ENCODE measurements at regions not wholly inside any gene's neighbourhood (a gene's known extent, or its start where the extent isn't known, plus 50 kb on each side); places are given as distances from the start of the nearest gene placed in this dataset.

DNA sequence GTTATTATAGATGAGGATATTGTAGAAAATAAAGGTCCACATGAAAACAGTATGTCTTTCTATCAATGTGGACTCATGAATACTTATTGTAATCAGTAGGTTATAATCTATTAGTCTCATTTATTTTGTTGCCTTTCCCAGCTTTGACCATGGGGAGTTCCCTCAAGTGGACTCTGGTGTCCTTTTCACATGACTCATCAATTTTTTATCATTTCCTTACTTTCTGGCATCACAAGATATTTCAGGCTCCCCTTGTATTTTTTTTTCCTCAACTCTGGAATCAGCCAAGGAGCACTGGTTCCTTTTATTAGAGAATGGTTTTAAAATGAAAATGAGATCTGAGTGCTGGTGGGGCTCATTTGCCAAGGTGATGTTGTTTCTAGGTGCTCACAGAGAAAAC, 63.4 kb upstream of the DIAPH3 start:
- Histone ChIP-seq H3K18ac (ENCODE audit: low read length) (no peak overlapping the region), H2BK5ac (ENCODE audit: low read depth, low read length, poor library complexity) (no peak overlapping the region), H3K9ac (ENCODE audit: low read length) (no peak overlapping the region), H3K36me3 (ENCODE audit: control insufficient read depth in 1 of 2, insufficient read depth in 2 of 2, low read length in 2 of 2) (no peaks in the 10 kb centered on the region), H3K4ac (ENCODE audit: low read depth, low read length) (no peak overlapping the region), H2AFZ (ENCODE audit: insufficient read depth, low read length, poor library complexity) (no peak overlapping the region), H3K14ac (ENCODE audit: low read length) (no peak overlapping the region), H3K4me2 (ENCODE audit: low read length) (no peak overlapping the region), H3K79me1 (ENCODE audit: low read length) (peaks cover 1% of the 10 kb centered on the region), H3K9me3 (ENCODE audit: insufficient read depth, low read depth, low read length) (no peaks in the 10 kb centered on the region), H3K4me1 (ENCODE audit: control insufficient read depth in 1 of 2, insufficient read depth in 2 of 2, low read length in 2 of 2) (peaks cover 0 to 2% of the 10 kb centered on the region in 2 experiments), H3K4me3 (ENCODE audit: low read depth, low read length) (no peak overlapping the region), H3K27ac (ENCODE audit: low read depth, low read length) (no peak overlapping the region), H3K27me3 (ENCODE audit: insufficient read depth, low read length) (peaks cover 2% of the 10 kb centered on the region), H2BK12ac (ENCODE audit: low read length) (no peak overlapping the region), H4K8ac (ENCODE audit: low read depth, low read length) (no peak overlapping the region), H2AK5ac (ENCODE audit: low read length) (no peak overlapping the region), H4K91ac (ENCODE audit: low read depth, low read length) (no peak overlapping the region), H3K23ac (ENCODE audit: low read length) (no peak overlapping the region), H3K79me2 (ENCODE audit: control insufficient read depth, insufficient read depth, low read length, poor library complexity) (no peaks in the 10 kb centered on the region), H2BK120ac (ENCODE audit: insufficient read depth, low read length, poor library complexity) (no peak overlapping the region), H4K12ac (ENCODE audit: low read depth, low read length) (no peak overlapping the region)
- DNase-seq, result no peak

DNA sequence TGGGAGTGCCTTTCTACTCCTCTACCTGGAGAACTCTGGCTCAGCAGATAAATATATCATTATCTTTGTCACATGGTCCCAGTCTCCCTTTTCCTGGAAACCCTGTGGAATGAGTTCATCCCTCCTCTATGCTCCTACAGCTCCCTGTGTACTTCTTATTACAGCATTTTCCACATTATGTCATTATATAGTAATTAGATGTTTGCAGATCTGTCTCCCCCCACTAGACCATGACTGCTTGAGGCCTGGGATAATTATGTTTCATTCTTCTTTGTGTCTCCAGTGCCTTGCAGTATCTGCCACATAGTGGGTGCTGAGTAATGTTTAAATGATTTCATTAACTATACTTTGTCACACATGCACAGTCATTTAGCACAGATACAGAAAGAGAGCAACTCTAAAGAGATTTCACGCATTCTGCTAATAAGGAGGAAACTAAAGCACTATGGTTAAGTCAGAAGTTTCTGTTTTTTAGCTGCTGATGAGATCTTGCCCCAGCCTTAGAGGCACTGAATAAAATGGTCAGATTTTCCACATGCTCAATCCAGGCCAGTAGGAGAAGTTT, 66.1 kb upstream of the DIAPH3 start:
- Histone ChIP-seq H3K79me1 (ENCODE audit: low read length) (peaks cover 1% of the 10 kb centered on the region), H4K91ac (ENCODE audit: low read depth, low read length) (no peak overlapping the region), H3K4ac (ENCODE audit: low read depth, low read length) (no peak overlapping the region), H3K9me3 (ENCODE audit: insufficient read depth, low read depth, low read length) (no peaks in the 10 kb centered on the region), H3K14ac (ENCODE audit: low read length) (no peak overlapping the region), H3K9ac (ENCODE audit: low read length) (no peak overlapping the region), H3K4me2 (ENCODE audit: low read length) (peak overlapping the region; percentile 9), H3K4me1 (ENCODE audit: control insufficient read depth in 1 of 2, insufficient read depth in 2 of 2, low read length in 2 of 2) (peaks cover 0 to 2% of the 10 kb centered on the region in 2 experiments), H2AFZ (ENCODE audit: insufficient read depth, low read length, poor library complexity) (no peak overlapping the region), H2BK12ac (ENCODE audit: low read length) (no peak overlapping the region), H3K18ac (ENCODE audit: low read length) (no peak overlapping the region), H3K36me3 (ENCODE audit: control insufficient read depth in 1 of 2, insufficient read depth in 2 of 2, low read length in 2 of 2) (no peaks in the 10 kb centered on the region), H2AK5ac (ENCODE audit: low read length) (no peak overlapping the region), H3K27ac (ENCODE audit: low read depth, low read length) (peak overlapping the region; percentile 26), H4K8ac (ENCODE audit: low read depth, low read length) (no peak overlapping the region), H2BK5ac (ENCODE audit: low read depth, low read length, poor library complexity) (no peak overlapping the region), H3K27me3 (ENCODE audit: insufficient read depth, low read length) (peaks cover under 1% of the 10 kb centered on the region), H3K79me2 (ENCODE audit: control insufficient read depth, insufficient read depth, low read length, poor library complexity) (no peaks in the 10 kb centered on the region), H3K23ac (ENCODE audit: low read length) (no peak overlapping the region), H2BK120ac (ENCODE audit: insufficient read depth, low read length, poor library complexity) (no peak overlapping the region), H3K4me3 (ENCODE audit: low read depth, low read length) (no peak overlapping the region), H4K12ac (ENCODE audit: low read depth, low read length) (no peak overlapping the region)
- DNase-seq, result no peak
- WGBS (ENCODE audit: extremely low coverage, insufficient coverage, insufficient read length), result no CpG with 5 or more reads among the region's 1 CpG

DNA sequence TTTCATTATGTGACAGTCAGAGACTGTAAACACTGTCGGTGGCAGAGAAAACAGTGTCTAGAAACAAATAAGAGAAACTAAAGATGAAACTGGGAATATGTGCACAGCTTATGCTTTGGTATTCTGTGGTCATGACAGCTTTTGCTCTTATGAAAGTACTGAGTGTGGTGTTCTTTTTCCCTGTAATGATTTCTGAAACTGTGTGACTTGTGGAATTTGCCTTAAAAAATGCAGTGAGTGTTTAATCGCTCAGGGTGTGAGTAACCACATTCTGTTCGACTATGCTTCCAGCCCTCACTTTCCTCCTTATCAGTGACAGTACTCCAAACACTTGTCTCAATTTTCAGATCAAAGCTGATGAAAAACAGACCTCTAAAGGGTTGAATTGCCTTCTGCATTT, 66.9 kb upstream of the DIAPH3 start:
- Histone ChIP-seq H4K12ac (ENCODE audit: low read depth, low read length) (no peak overlapping the region), H4K91ac (ENCODE audit: low read depth, low read length) (no peak overlapping the region), H3K4me3 (ENCODE audit: low read depth, low read length) (no peak overlapping the region), H3K36me3 (ENCODE audit: control insufficient read depth in 1 of 2, insufficient read depth in 2 of 2, low read length in 2 of 2) (no peaks in the 10 kb centered on the region), H3K4me1 (ENCODE audit: control insufficient read depth in 1 of 2, insufficient read depth in 2 of 2, low read length in 2 of 2) (peaks cover 0 to 2% of the 10 kb centered on the region in 2 experiments), H2AFZ (ENCODE audit: insufficient read depth, low read length, poor library complexity) (no peak overlapping the region), H3K9me3 (ENCODE audit: insufficient read depth, low read depth, low read length) (no peaks in the 10 kb centered on the region), H3K4me2 (ENCODE audit: low read length) (peak overlapping the region; percentile 55), H3K27ac (ENCODE audit: low read depth, low read length) (peak overlapping the region; percentile 59), H3K23ac (ENCODE audit: low read length) (no peak overlapping the region), H4K8ac (ENCODE audit: low read depth, low read length) (no peak overlapping the region), H3K27me3 (ENCODE audit: insufficient read depth, low read length) (no peaks in the 10 kb centered on the region), H3K79me1 (ENCODE audit: low read length) (peaks cover 1% of the 10 kb centered on the region), H2BK5ac (ENCODE audit: low read depth, low read length, poor library complexity) (no peak overlapping the region), H2BK12ac (ENCODE audit: low read length) (no peak overlapping the region), H3K14ac (ENCODE audit: low read length) (no peak overlapping the region), H3K18ac (ENCODE audit: low read length) (no peak overlapping the region), H2AK5ac (ENCODE audit: low read length) (no peak overlapping the region), H2BK120ac (ENCODE audit: insufficient read depth, low read length, poor library complexity) (no peak overlapping the region), H3K9ac (ENCODE audit: low read length) (no peak overlapping the region), H3K4ac (ENCODE audit: low read depth, low read length) (no peak overlapping the region), H3K79me2 (ENCODE audit: control insufficient read depth, insufficient read depth, low read length, poor library complexity) (no peaks in the 10 kb centered on the region)
- peak in 1 of 2 donors; percentile 57 for DNase-seq
- no CpG with 5 or more reads among the region's 3 CpGs for WGBS (ENCODE audit: extremely low coverage, insufficient coverage, insufficient read length)

DNA sequence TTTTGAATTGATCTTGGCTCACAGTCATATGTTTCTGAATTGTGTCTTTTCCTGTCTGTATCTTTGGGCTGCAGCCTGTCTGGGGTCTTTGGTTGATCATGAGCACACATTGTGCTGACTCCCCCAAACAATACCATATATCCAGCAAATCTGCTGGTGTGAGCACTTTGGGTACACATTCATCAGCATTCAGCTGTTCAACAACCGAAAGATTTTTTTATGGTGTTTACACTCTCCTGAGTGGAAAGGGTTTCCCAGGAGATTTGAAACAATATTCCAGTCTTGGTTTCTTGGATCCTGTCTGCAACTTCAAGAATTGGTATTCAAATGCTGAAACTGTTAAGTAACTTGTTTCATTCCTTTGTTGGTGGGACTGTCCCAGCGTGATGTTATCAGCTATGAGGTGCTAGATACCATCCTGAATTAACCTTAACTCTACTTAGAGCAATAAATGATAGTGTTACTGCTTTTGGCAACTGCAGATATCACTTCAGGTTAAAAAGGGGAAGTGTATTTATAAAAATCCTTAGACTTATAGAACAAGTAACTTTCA, 78.4 kb upstream of the DIAPH3 start:
- Histone ChIP-seq H3K27me3 (ENCODE audit: insufficient read depth, low read length) (no peaks in the 10 kb centered on the region), H3K4me1 (ENCODE audit: control insufficient read depth in 1 of 2, insufficient read depth in 2 of 2, low read length in 2 of 2) (no peaks in the 10 kb centered on the region), H3K23ac (ENCODE audit: low read length) (no peak overlapping the region), H3K27ac (ENCODE audit: low read depth, low read length) (no peak overlapping the region), H2AK5ac (ENCODE audit: low read length) (no peak overlapping the region), H2AFZ (ENCODE audit: insufficient read depth, low read length, poor library complexity) (no peak overlapping the region), H4K8ac (ENCODE audit: low read depth, low read length) (no peak overlapping the region), H4K12ac (ENCODE audit: low read depth, low read length) (no peak overlapping the region), H3K79me1 (ENCODE audit: low read length) (no peaks in the 10 kb centered on the region), H2BK120ac (ENCODE audit: insufficient read depth, low read length, poor library complexity) (no peak overlapping the region), H3K14ac (ENCODE audit: low read length) (no peak overlapping the region), H2BK12ac (ENCODE audit: low read length) (no peak overlapping the region), H3K9me3 (ENCODE audit: insufficient read depth, low read depth, low read length) (no peaks in the 10 kb centered on the region), H3K4me2 (ENCODE audit: low read length) (no peak overlapping the region), H2BK5ac (ENCODE audit: low read depth, low read length, poor library complexity) (no peak overlapping the region), H3K4me3 (ENCODE audit: low read depth, low read length) (no peak overlapping the region), H3K9ac (ENCODE audit: low read length) (no peak overlapping the region), H3K18ac (ENCODE audit: low read length) (no peak overlapping the region), H4K91ac (ENCODE audit: low read depth, low read length) (no peak overlapping the region), H3K36me3 (ENCODE audit: control insufficient read depth in 1 of 2, insufficient read depth in 2 of 2, low read length in 2 of 2) (no peaks in the 10 kb centered on the region), H3K79me2 (ENCODE audit: control insufficient read depth, insufficient read depth, low read length, poor library complexity) (no peaks in the 10 kb centered on the region), H3K4ac (ENCODE audit: low read depth, low read length) (no peak overlapping the region)
- DNase-seq, result peak in 1 of 2 donors; percentile 5
- WGBS (ENCODE audit: extremely low coverage, insufficient coverage, insufficient read length), result no CpG with 5 or more reads among the region's 2 CpGs

All from trophoblast cell (in vitro differentiated cells and primary cell).